GM19043 (cell line): ENCODE measurements at regions not wholly inside any gene's neighbourhood (a gene's known extent, or its start where the extent isn't known, plus 50 kb on each side); places are given as distances from the start of the nearest gene placed in this dataset.

Experiments
- ATAC-seq: cut with Tn5 transposase; IDR thresholded peaks from one replicate; pipeline ENCODE4 v1.9.1; 2021; ENCODE audit warnings: low read depth; ENCODE audit not compliant: unreplicated experiment

GRCh38 chr7:25495342-25496250, 267.3 kb upstream of the NPVF start:
- no peak for ATAC-seq

DNA sequence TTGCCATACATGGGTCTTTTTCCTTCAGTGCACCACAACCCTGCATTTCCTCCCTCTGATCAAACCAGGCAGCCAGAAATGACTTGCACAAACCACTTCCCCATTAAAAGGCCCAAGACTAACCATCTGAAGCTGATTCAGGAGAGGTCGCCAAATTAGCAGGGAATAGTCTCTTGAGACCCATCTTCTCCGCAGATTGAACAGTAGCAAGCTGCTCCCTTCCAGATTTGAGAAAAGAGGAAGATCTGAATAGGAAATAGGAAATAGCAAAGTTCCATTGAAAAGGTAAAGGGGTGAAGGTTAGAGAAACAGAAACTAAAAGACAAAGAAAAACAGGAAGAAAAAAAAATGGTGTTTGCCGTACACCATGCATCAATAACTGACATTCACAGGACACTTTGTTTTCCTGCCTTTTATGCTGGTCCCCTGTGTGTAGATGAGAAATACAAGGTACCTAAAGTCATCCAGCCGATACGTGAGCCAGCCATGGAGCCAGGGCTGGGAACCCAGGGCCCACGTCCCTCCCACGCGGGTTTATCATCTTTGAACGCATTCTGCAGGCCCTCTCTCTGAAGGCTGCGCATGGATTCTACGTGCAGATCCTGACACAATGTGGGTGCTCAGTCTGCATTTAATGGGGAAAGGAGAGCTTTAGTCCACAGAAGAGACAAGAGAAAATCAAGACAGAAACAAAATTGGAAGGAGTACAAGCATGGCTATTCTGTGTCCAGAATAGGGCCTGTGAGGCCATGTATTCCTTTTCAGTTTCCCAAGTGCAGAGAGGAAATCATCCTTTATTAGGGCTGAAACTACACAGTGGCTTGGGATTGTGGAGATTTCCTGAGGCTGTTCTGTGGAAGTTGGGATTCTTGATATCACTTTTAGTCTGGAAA, 268.4 kb upstream of the NPVF start:
- ATAC-seq, result peak; percentile 88

DNA sequence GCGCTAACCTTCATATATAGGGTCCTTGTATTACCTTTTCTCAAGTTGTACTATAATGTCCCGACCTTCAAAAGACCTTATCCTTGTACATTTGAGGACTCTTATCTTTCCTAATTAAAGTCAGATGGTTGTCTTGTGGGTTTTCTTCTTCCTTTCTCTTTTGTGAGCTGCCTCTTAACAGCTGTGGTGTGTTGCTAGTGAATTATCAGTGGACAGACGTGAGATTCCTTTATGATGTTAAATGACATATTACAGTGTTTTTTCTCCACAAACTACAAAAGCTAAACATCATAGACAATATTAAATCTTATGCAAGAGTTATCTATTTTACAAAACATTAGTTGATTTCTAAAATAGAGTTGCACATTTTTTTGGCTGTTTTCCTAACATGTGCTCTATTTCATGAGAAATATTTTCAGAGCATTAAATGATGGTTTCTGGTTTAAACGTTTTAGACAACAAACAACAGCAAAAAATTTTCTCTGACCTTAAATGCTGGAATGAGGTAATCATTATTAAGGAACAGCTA, 272.2 kb upstream of the NPVF start:
- ATAC-seq, result no peak

GRCh38 chr7:25503306-25503705, 275.0 kb upstream of the NPVF start:
- no peak for ATAC-seq

DNA sequence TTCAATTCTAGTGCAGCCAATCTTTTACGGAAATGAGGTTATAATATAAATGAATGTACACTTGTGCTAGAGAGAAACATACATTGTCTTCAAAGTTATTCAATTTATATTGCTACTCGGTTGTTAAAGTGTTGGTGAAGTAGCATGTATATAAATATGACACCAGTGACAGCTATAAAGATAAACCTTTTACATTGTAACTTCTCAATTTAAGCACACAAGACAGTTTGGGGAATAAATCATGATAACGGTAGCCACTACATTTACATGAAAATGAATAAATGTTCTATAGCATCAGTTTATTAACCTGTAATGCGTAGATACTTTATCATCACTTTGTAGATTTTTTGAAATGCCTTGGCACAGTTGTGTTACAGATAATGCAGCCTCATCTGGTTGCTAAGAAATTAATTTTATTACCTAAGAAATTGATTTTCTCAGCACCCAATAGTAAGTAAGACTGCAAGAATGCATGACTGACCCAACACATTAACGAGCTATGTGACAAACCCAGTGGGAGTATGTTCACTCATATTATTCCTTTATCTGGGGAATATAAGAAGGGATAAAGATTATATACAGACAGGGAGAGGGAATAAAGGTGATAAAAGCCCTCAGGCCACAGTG, 283.9 kb upstream of the NPVF start:
- ATAC-seq, result no peak

DNA sequence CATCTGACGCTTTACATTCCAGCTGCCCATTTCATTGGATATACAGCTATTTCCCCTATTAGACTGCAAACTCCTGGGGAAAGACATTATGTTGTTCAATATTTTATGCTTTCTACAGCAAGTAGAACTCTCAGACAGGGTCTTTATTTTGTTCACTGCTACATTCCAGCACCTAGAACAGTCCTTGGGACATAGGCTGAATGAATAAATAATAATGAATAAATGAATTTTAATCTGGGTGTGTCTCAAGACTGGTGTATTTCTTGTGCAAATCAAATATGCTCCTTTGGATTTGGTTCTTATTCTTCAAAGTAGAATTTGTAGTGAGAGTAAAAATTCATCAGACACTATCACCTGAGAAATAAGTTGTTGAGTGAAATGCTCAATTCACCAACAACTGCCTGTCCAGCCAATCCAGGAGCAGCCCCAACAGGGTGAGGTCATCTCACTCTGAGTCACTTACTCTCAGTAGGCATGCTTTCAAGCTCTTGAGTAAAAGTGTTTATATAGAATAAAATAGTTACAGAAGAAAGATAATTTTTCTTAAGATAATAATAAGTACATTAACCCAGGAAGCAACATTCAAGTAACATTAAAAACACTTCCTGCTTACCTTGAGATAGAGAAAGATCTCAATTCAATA, 287.5 kb upstream of the NPVF start:
- no peak for ATAC-seq

GRCh38 chr7:25517906-25518305, 289.6 kb upstream of the NPVF start:
- no peak for ATAC-seq

DNA sequence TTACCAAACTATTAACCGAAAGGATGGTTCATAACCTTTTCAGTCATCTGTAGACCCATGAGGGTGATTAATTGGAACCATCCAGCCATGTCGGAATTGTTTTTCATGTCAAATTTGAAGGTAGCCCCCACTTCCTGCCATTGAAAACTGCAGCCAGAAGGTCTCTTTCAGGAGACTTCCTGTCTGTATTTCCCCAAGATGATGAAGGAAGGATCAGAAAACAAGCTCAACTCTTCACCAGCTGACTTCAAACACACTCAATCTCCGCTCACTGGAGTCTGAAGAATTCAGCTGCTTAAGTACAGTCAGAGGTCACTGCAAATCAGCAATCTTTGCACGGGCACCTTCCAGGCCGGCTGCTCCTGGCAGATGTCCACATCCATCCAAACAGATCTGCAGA, 291.7 kb upstream of the NPVF start:
- ATAC-seq, result no peak

DNA sequence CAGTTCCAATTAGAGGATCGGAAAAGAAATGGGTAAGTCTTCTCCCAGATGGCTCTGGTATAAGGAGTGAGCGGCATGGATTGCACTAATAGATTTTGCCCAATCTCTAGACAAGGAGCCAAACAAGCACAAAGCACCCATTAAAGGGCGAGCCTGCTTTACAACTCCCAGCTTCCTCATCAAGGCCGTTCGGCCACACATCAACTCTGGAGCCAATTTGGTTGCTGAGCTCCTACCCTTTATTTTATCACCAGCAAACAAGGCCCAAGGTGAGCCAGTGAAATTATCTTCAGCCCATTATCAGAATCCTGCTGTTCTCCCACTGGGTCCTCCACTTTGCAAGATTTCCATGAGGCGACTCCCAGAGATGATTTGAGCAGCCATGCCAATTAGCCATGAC, 292.2 kb upstream of the NPVF start:
- ATAC-seq, result no peak

- ATAC-seq, result no peak
Measured at GRCh38 chr7:25521236-25521635, 292.9 kb upstream of the NPVF start.

DNA sequence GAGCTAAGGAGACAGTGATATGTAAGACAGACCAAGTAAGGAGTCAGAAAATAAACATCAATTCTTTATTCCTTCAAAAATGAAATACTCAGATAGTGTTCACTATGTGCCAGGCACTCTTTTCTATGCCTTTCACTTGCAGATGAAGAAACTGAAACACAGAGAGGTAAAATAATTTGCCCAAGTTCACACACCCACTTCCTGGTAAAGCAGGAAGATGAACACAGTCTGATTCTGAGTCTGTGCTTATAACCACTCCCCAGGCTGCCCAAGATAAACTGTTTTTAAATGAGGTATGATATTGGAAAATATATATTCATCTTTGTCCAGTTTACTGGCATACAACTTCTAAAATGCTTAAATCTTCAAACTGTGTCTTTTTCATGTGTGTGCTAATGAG, 294.4 kb upstream of the NPVF start:
- no peak for ATAC-seq

DNA sequence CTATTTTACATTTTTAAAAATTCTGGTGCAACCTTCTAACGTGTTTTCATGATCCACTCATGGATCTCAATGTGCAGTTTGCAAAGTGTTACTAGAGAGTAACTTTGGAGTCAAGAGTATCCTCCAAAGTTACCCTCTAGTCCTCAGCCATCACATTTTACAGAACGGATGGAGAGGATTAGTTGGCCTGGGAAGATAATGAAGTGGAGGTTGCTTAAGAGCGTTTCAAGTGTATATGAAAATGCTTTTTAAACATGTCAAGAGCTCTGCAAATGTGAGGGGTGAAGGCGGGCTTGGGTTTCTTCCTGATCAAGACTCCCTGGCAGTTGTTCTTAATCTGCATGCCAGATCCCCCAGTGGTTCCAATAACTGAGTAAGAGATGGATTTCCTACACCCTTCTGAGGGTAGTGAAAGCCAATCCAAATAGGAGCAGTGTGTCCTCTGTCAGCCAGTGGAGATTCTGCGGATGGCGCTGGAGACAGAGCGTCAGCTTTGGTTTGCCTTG, 299.4 kb upstream of the NPVF start:
- no peak for ATAC-seq

DNA sequence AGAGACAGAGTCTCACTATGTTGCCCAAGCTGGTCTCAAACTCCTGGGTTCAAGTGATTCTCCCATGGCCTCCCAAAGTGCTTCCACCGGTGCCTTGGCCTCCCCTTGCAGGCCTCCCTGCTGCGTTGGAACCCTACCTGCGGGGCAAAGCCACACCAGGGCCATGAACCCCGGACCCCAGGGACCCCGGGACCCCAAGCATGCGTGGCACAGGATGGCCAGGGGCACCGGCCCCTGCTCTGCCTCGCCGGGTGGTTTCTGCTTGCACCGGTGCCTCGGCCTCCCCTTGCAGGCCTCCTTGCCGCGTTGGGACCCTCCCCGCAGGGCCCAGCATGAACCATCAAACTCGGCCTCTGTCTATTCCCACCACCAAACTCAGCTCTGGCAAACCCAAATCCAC, 301.0 kb upstream of the NPVF start:
- no peak for ATAC-seq

DNA sequence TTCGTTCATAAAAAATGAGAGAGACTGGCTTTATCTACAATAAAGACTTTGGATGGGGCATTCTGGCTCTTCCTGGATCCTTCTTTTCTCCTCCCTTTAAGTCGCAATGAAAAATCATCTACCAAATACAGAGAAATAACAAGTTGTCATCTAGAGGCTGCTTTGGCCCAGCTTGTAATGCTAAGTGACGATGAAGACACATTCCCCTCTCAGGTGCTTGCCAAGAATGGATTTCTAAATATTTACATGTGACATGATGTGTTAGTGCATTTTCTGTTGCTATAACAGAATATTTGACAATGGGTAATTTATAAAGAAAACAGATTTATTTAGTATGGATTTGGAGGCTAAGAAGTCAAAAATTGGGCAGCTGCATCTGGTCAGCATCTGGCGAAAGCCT, 308.6 kb upstream of the NPVF start:
- ATAC-seq, result no peak

DNA sequence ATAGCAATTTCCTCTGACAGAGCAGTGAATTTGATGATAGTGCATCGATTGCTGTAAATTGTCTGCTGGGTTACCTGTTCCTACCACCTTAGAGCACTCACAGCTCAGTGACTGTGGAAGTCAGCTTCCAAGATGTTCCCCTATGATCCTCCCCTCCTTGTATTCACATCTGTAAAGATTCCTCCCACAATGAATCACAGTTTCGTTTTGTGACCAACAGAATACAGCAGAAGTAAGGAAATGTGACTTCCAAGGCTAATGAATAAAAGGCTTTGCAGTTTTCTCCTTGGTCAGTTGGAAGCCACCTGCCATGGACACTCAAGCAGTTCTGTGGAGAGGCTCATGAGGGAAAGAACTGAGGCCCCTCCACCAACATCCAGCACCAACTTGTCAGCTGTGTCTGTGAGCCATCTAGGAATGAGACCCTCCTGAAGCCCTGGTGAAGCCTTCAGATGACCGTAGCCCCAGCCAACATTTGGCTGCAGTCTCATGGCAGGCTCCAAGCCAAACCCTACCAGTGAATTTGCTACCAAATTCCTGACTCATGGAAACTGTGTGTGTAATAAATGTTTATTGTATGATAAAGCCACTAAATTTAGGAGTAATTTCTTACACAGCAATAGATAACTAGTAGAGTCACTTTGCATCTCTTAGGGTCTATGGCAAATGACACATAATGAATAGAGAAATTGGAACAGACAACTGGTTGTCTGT, 309.5 kb upstream of the NPVF start:
- ATAC-seq, result no peak

- ATAC-seq, result no peak
Measured at GRCh38 chr7:25541094-25541821, 313.0 kb upstream of the NPVF start.

DNA sequence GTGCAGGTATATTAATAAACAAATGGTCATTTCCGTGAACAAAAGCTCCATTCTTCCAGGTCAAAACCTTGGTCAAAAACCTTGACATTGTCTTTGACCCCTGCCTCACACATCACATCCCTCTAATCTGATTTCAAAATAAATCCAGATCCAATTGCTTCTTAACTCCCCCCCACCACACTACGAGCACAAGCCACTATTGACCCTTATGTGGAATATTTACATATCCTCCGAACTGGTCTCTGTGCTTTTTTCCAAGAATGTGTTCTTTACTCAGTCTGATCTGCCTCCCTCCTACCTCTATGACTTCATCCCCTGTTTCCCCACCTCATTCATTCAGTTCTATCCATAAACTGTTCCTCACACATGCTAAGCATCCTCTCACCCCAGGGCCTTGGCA, 313.6 kb upstream of the NPVF start:
- ATAC-seq, result no peak

- no peak for ATAC-seq
Measured at GRCh38 chr7:25543210-25543609, 314.9 kb upstream of the NPVF start.

DNA sequence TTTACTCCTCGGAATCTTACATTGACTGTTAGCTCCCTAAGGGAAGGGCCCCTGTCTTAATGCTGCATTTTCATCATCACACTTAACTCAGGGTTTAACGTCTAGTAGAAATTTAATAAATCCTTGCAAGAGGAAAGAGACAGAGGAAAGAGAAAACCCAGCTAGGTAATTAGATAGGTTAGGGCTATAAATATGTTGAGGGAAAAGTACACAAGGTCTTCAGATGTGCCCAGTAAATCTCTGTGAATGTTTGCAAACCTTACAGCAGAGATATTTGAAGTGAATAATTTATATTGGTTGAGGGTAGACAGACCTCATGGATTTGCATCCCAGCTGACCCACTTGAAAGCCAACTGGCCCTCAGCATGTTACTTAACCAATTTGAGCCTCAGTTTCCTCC, 315.5 kb upstream of the NPVF start:
- no peak for ATAC-seq
